HG02938 (cell line): ENCODE measurements at regions not wholly inside any gene's neighbourhood (a gene's known extent, or its start where the extent isn't known, plus 50 kb on each side); places are given as distances from the start of the nearest gene placed in this dataset.
"Not testable (repeated sequence)": the region's sequence is repeated elsewhere in the genome, so short reads cannot be mapped to it uniquely, and the experiment has no call there.

Source experiments
- ATAC-seq: cut with Tn5 transposase; IDR thresholded peaks from one replicate; pipeline ENCODE4 v1.9.1; 2021; ENCODE audit warnings: mild to moderate bottlenecking, moderate library complexity; ENCODE audit not compliant: unreplicated experiment

DNA sequence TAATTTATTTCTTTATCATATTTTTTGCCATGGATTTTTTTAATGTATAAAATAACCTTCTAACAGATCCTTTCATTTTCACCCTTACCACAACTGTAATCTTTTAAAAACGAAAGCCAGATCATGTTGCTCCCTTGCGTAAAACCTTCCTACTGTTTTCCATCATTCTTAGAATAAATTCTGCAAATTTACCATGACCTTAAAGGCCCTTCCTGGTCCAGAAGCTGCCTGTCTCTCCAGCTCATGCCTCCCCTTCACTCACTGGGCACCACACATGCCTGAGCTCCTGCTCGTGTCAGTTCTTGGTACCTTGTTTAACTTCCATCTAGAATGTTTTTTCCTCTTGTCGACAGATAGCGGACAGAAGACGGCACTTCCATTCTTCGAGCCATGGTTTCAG is 245.0 kb upstream of the CDH5 start:
- ATAC-seq = no peak

DNA sequence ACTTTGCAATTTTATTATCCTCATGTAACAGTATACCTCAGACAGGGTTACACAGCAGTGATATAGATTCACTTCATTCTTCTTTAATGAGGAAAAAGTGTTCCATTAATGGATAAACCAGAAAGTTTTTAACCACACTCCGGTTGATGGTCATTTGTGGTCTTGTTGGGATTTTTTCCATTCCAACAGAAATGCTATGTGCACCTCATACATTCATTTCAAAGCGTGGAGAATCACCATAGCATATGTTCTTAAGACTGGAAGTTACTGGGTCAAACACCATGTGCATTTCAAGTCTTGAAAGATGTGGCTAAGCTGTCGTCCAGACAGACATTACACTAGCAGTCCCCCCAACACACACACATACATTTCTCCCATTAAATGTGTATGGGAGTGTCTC is 245.8 kb upstream of the CDH5 start:
- ATAC-seq = no peak

DNA sequence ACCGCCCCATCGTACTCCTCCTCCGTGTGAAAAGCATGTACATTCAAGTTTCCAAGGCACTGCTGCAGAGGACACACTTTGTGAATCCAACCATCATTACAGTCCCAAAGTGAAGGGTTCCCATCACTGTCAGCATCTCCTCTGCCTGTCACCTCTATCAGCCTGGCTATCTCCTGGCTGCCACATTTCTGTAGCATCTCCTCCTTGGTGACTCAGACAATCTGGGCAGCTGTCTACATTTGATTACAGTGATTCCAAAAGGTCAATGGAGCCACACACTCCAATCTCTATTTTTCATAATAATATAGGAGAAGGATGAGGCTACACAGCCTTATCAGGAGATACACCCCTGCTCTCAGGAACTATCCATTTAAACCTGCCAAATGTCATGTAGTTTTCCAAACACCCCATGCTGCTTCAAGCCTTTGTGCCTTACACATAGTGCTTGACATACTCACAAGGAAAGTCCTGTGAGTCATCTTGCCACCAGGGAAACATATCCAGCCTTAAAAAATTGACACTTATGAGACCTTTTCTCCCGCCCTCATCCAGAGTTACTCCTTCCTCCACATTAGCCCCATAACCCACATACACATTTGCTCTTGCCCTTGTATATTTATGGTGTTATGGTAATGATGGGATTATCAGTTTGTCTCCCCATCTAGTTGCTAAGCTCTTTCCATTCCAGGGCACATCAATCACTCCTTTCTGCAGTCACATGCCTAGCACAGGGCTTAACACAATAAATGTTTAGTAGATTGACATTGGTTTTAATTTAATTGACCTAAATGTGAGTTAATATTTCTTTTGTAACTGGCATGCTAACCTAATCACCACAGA is 250.1 kb upstream of the CDH5 start:
- no peak for ATAC-seq

DNA sequence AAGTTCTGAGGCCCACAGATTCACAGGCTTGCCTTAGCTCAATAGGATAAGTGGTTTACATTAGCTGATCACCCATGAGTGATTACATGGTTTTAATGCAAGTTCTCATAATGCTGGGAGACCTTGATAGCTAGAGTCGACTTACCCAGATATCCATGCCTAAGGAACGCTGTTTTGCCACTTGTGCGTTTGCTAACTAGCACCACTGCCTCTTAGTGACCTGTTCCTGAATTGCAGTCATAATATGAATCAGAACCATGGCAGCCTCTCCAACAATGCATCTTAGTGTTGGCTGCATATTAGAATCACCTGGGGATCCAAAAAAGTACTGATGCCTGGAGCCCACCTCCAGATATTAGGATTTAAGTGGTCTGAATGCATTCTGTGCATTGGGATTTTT is 251.1 kb upstream of the CDH5 start:
- no peak for ATAC-seq

DNA sequence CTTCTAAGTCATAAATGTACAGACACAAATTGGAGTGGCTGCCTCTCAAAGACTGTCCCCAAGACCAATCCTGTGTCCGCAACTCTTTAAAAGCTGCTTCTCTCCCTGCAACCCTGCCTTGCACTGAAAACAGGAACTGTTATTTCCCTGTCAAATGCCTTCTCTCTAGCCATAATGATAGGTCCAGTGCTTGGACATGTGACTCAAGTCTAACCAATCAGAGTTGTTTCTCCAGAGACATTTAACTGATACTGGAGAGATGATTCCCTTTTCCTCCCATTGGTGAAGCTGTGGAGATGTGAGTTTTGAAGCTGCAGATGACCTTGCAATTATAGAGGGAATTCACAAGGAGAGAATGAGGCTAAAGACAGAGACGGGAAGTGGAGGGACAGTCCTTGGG is 253.3 kb upstream of the CDH5 start:
- ATAC-seq = no peak

GRCh38 chr16:66109677-66110076 is 256.8 kb upstream of the CDH5 start:
- ATAC-seq = no peak

- ATAC-seq = no peak
Observed at GRCh38 chr16:66107661-66108060, 258.8 kb upstream of the CDH5 start.

- ATAC-seq = no peak
Observed at GRCh38 chr16:66103211-66103610, 263.3 kb upstream of the CDH5 start.

DNA sequence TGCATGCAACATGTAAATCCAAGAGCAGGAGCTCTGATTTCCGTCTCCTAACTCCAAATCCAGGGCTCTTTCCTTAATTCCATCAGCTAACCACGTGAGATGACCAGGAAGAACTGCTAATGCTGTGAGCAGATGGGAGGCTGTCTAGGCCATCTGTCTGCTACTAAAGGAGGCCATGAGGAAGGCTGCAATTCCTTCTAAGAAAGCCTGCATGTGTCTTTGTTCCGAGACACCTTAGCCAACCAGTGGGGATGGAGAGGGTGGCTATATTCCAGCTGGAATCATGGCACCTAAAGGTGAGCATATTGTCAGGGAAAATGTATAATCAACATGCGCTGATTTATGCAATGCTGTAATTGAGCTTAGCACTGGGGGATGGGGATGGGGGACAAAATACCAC is 267.2 kb upstream of the CDH5 start:
- ATAC-seq = no peak

DNA sequence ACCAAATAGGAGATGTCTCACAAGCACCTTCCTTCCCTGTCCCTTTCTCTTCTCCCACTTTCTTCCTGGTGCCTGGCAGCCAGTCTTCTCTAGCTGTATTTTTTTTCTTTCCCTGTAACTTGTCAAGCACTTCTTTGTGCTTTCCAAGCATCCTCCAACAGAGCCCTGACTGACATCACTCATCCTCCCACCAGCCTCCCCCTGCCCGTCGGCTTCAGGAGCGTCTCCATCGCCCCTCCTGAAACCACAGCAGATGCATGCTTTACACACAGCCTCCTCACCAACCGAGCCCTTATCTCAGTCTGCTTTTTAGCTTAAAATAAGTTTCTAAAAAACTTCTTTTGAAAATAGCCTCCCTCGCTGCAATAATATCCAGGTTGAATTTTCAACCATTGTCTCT is 268.7 kb upstream of the CDH5 start:
- ATAC-seq = no peak

GRCh38 chr16:66095676-66096075 is 270.8 kb upstream of the CDH5 start:
- no peak for ATAC-seq

- no peak for ATAC-seq
Observed at GRCh38 chr16:66093191-66093590, 273.3 kb upstream of the CDH5 start.

- no peak for ATAC-seq
Observed at GRCh38 chr16:66091471-66091891, 275.0 kb upstream of the CDH5 start.

DNA sequence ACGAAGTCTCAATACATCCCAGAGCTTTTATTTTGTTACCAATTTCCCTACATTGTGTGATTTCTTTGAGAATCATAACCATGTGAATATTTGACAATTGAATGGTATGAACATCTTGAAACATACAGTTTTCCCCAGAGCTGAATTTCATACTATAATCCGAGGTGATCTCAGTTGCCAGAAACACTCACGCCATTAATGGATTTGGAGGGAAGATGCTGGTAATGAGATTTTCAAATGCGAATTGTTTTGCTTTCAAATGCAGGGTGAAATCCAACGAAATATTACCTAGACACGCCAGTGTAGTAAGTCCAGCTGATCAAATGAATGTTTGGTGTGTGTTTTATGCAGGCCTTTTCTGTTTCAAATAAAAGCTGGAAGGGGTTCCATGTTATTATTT is 277.8 kb upstream of the CDH5 start:
- ATAC-seq = no peak

GRCh38 chr16:66087308-66087707 is 279.2 kb upstream of the CDH5 start:
- ATAC-seq = no peak

DNA sequence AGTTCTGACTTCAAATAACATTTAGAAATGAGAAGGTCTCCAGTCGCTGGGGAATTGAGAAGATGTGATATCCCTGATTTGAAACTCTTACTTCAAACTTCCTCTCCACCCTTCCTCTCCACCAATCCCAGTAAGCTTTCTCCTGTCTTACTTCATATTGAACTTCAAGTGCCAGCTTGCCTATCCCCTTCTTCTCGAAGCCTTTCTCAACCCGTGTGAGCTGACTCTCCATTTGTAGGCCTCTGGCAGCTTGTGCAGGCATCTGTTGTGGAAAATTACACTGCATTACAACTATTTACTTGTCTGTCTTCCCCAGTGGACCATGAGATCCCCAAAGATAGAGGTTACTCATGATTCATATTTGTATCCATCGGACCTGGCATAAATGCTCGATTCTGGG is 280.8 kb upstream of the CDH5 start:
- no peak for ATAC-seq

- not testable (repeated sequence) for ATAC-seq
Observed at GRCh38 chr16:66084731-66085130, 281.8 kb upstream of the CDH5 start.

- no peak for ATAC-seq
Observed at GRCh38 chr16:66084306-66084705, 282.2 kb upstream of the CDH5 start.

- ATAC-seq = no peak
Observed at GRCh38 chr16:66083171-66083570, 283.3 kb upstream of the CDH5 start.

- ATAC-seq = no peak
Observed at GRCh38 chr16:66082424-66082823, 284.1 kb upstream of the CDH5 start.

DNA sequence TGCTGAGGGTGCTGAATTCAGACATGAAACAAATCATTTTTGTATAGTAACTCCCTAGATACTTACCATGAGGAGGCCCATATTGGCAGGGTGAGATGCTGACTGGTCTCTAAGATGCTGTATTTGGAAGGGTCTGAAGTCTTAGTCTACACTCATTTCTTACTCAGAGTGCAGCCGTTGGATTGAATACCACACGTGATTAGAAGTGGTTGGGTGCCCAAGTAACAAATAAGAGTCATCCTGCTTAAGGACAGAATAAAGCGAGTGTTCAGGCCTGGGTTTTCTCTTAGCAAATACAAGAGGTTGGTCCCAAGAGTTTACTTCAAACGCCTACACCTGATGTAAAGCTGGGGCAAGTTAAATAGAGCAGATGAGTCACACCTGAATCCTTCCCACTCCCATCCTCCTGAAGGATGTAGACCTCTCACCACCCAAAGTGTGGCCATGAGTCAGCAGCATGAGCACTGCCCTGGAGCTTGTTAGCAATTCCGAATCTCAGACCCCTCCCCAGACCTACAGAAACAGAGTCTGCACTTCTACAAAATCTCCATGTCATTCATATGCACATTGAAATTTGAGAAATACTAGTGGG is 284.6 kb upstream of the CDH5 start:
- no peak for ATAC-seq

DNA sequence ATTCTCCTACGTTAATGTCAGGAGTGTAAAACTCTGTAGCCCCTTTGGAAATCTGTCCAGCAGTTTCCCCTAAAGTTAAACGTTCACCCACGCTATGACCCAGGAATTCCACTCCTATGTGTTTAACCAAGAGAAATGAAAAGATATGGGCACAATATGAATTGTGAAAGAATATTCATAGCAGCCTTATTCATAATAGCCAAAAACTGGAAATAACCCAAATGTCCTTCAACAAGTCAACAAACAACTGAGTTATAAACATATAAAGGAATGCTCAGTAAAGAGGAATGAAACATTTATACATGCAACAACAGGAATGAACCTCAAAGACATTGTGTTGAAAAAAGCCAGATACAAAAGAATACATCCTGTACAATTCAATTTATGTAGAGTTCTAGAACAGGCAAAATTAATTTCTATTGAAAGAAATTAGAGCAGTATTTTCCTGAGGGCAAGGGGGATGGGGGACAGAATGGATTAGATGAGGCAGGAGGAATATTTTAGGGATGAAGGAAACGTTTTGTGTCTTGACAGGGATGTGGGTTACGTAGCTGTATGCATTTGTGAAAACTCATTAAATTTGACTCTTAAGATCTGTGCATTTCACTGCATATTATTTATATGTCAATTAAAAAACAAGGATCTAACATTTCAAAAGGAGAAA is 286.7 kb upstream of the CDH5 start:
- no peak for ATAC-seq
